Subcutaneous abdominal adipose tissue (tissue), 5 donors: ENCODE measurements at regions not wholly inside any gene's neighbourhood (a gene's known extent, or its start where the extent isn't known, plus 50 kb on each side); places are given as distances from the start of the nearest gene placed in this dataset.

Source experiments
- H3K27ac ChIP-seq: one replicate; pipeline ENCODE4 v1.7.0; 2013; ENCODE audit warnings: low read depth, mild to moderate bottlenecking, inconsistent platforms, low read length, moderate library complexity
- H3K27me3 ChIP-seq, 5 donors: one replicate each; pipeline ENCODE4 v1.7.0; 2013; ENCODE audit warnings: low read length in 5 of 5, inconsistent platforms in 1 of 5; ENCODE audit not compliant: control insufficient read depth in 5 of 5, insufficient read depth in 4 of 5
- H3K36me3 ChIP-seq, 5 donors: one replicate each; pipeline ENCODE4 v1.7.0; 2013; ENCODE audit warnings: low read length in 5 of 5; ENCODE audit not compliant: control insufficient read depth in 5 of 5, insufficient read depth in 5 of 5
- H3K4me1 ChIP-seq, 5 donors: one replicate each; pipeline ENCODE4 v1.7.0; 2013; ENCODE audit warnings: low read length in 5 of 5, mild to moderate bottlenecking in 3 of 5, moderate library complexity in 1 of 5; ENCODE audit not compliant: control insufficient read depth in 5 of 5, insufficient read depth in 5 of 5
- H3K4me3 ChIP-seq, 5 donors: one replicate each; pipeline ENCODE4 v1.7.0; 2013; ENCODE audit warnings: low read length in 5 of 5, low read depth in 1 of 5
- H3K9ac ChIP-seq, 5 donors: one replicate each; pipeline ENCODE4 v1.7.0; 2013; ENCODE audit warnings: low read length in 5 of 5, mild to moderate bottlenecking in 4 of 5, moderate library complexity in 3 of 5
- H3K9me3 ChIP-seq, 5 donors: one replicate each; pipeline ENCODE4 v1.7.0; 2013; ENCODE audit warnings: low read length in 5 of 5; ENCODE audit not compliant: control insufficient read depth in 5 of 5
- donor health status: healthy.
- donor health status: healthy.
- donor health status: healthy.
- donor health status: healthy.
- donor health status: healthy.

DNA sequence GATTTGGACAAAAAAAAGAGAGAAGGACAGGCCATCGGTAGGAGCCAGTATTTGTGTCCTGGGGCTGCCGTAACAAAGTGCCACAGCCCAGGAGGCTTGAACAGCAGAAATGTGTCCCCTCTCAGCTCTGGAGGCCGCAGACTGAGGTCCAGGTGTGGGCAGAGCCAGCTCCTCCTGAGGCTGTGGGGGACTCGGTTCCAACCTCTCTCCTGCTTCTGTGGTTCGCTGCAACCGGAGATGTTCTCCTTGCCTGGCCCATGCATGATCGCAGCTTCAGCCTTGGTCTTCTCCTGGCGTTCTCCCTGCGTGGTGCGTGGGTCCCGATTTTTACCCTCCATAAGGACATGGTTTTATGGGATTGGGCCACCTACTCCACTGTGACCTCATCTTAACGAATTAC, 85.9 kb upstream of the SOX1 start:
- peaks cover 0 to 24% (median 18%) of the 10 kb centered on the region in 5 donors for H3K27me3 ChIP-seq
- H3K4me3 ChIP-seq = no peak overlapping the region
- H3K9me3 ChIP-seq = no peaks in the 10 kb centered on the region
- no peak overlapping the region for H3K27ac ChIP-seq
- no peaks in the 10 kb centered on the region for H3K4me1 ChIP-seq
- H3K36me3 ChIP-seq = no peaks in the 10 kb centered on the region
- H3K9ac ChIP-seq = no peak overlapping the region

DNA sequence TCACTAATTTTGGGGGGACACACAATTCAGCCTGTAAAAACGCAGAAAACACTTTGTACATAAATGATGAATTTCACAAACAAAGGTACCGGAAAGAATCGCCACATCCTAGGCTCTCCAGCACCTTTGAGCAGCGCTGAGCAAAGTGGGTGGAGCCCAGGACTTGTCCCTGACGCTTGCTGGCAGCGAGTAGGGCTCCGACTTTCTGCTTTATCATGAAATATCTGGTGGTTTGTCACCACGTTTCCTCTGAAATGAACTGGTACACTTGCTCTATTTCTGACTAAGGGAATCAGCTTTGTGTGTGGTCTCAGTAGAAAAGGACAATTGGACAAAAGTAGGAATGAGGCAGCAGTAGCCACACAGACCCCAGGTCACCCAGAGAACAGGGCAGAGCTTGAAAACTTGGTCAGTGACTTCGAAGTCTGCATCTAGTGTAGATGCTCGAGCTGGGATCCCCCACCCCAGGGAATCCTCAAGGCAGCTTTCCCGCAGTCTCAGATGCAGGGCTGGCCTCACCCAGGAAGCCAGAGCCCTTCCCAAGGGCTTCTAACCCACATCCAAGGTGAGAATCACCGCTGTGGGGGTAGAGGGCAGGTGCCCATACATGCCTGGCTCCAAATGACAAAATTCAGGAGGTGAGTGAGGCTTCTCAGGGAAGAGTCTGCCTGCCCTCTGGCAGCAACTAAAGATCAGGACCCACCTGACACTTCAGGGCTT, 85.3 kb upstream of the SOX1 start:
- Histone ChIP-seq H3K4me3 (no peak overlapping the region), H3K9ac (no peak overlapping the region), H3K4me1 (no peaks in the 10 kb centered on the region), H3K27ac (no peak overlapping the region), H3K36me3 (no peaks in the 10 kb centered on the region), H3K27me3 (peaks cover 0 to 24% (median 18%) of the 10 kb centered on the region in 5 donors), H3K9me3 (no peaks in the 10 kb centered on the region)

DNA sequence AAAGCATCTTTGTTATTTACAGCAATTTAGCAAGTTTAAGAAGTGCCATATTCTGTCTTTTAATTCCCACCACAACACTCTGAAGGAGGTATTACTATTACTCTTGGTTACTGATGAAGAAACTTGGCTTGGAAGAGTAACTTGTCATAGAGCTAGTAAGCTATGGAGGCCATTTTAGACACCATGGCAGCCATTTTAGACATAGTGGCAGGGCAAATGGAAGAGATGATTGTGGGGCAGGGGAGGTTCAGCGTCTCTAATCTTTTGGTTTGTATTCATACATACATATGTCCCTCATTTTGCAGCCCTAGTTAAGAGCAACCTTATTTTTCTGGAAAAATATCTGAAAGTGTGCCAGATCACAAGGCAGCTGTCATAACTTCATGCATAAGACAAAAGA, 82.6 kb upstream of the SOX1 start:
- no peak overlapping the region for H3K27ac ChIP-seq
- no peak overlapping the region for H3K9ac ChIP-seq
- H3K9me3 ChIP-seq = peaks cover 0 to 6% (median 3%) of the 10 kb centered on the region in 5 donors
- no peaks in the 10 kb centered on the region for H3K36me3 ChIP-seq
- no peak overlapping the region for H3K4me3 ChIP-seq
- peaks cover 0 to 21% (median 13%) of the 10 kb centered on the region in 5 donors for H3K27me3 ChIP-seq
- no peaks in the 10 kb centered on the region for H3K4me1 ChIP-seq

DNA sequence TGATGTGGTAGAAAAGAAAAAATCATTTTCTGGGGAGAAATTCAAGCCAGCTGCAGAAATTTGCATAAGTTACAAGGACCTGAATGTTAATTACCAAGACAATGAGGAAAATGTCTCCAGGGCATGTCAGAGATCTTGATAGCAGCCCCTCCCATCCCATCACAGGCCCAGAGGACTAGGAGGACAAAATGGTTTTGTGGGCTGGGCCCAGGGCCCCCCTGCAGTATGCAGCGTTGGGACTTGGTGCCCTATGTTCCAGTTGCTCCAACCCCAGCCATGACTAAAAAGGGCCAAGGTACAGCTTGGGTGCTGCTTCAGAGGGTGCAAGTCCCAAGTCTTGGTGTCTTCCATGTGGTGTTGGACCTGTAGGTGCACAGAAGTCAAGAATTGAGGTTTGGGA, 76.6 kb upstream of the SOX1 start:
- Histone ChIP-seq H3K9me3 (peaks cover 0 to 17% (median 11%) of the 10 kb centered on the region in 5 donors), H3K27ac (no peak overlapping the region), H3K36me3 (no peaks in the 10 kb centered on the region), H3K27me3 (peaks cover 0 to 8% (median 5%) of the 10 kb centered on the region in 5 donors), H3K4me3 (no peak overlapping the region), H3K4me1 (no peaks in the 10 kb centered on the region), H3K9ac (no peak overlapping the region)

DNA sequence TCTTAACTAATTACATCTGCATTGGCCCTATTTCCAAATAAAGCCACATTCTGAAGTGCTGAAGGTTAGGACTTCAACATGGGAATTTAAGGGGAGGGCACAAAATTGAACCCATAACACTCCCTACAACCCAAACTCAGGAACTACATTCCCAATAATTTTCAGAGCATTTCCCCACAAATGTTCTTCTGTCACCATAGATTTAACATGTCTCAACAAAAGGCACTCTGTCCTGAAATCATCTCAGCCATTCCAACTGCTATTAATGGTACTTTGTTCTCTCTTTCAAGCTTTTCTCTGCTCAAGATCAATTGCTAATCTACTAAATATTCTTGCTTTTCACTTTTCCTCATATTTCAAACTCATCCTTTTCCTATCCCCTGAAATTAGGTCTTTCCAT, 74.0 kb upstream of the SOX1 start:
- Histone ChIP-seq H3K9me3 (peaks cover 0 to 17% (median 11%) of the 10 kb centered on the region in 5 donors), H3K9ac (no peak overlapping the region), H3K27me3 (peaks cover 0 to 8% (median 6%) of the 10 kb centered on the region in 5 donors), H3K27ac (no peak overlapping the region), H3K4me3 (no peak overlapping the region), H3K36me3 (no peaks in the 10 kb centered on the region), H3K4me1 (no peaks in the 10 kb centered on the region)

DNA sequence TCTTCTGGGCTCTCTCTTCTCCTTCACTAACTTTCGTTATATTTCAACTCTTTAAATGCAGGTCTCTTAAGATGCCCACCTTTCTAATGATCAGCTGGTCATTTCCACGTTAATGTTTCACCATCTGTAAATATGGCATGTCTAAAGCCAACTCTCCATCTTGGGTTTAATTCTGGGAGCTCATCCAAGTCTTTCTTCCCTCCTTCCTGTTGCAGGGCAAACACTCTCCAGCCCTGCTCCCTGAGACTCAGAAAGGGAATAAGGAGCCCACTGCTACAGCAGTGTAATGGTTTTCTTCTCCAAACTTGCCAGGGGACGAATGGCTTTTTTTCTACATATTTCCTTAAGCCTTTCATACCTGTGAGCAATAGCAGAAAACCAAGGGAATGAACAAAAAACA, 73.3 kb upstream of the SOX1 start:
- H3K4me1 ChIP-seq = no peaks in the 10 kb centered on the region

DNA sequence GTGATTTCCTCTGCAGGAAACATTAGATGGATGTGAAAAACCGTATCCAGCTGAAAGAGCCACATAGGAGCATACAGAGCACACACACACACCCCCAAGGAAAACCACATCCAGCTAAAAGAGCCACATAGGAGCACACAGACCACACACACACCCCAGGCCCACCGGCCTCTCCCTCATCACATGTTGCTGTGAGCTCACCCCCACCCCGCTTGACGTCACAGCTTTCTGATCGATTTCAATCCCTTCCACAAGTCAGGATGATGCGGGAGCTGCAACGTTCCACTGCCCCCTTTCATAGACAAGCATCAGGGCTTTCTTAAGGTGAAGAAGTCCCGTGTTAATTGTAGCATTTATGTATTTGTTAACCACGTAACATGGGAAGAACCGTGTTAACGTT, 72.4 kb upstream of the SOX1 start:
- H3K4me1 ChIP-seq = no peaks in the 10 kb centered on the region
- H3K27ac ChIP-seq = no peak overlapping the region
- no peak overlapping the region for H3K9ac ChIP-seq
- H3K4me3 ChIP-seq = no peak overlapping the region
- H3K36me3 ChIP-seq = no peaks in the 10 kb centered on the region
- peaks cover 4 to 11% (median 6%) of the 10 kb centered on the region in 5 donors for H3K27me3 ChIP-seq
- peaks cover 0 to 11% (median 8%) of the 10 kb centered on the region in 5 donors for H3K9me3 ChIP-seq

More for the DNA sequence above, 73.3 kb upstream of the SOX1 start:
- no peaks in the 10 kb centered on the region for H3K36me3 ChIP-seq
- no peak overlapping the region for H3K27ac ChIP-seq
- peaks cover 4 to 9% (median 6%) of the 10 kb centered on the region in 5 donors for H3K27me3 ChIP-seq
- no peak overlapping the region for H3K9ac ChIP-seq
- no peak overlapping the region for H3K4me3 ChIP-seq
- peaks cover 0 to 15% (median 11%) of the 10 kb centered on the region in 5 donors for H3K9me3 ChIP-seq

DNA sequence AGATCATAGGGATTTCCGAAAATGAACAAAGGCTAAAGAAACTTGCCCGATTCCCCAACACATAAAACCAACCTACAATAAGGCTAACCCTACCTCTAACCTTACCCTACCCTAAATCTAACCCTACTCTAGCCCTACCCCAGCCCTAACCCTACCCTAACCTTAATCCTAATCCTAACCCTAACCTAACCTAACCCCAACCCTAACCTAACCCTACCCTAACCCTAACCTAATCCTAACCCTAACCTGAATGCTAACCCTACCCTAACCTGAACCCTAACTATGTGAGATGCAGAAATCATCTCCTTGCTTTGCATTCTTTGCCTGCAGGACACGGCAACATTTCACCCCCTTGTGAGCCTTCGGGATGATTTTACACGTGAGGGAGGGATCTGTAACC, 67.6 kb upstream of the SOX1 start:
- no peaks in the 10 kb centered on the region for H3K9me3 ChIP-seq
- H3K27me3 ChIP-seq = peaks cover under 1 to 13% (median 6%) of the 10 kb centered on the region in 5 donors
- no peak overlapping the region for H3K27ac ChIP-seq
- no peaks in the 10 kb centered on the region for H3K36me3 ChIP-seq
- no peak overlapping the region for H3K9ac ChIP-seq
- no peaks in the 10 kb centered on the region for H3K4me1 ChIP-seq
- no peak overlapping the region for H3K4me3 ChIP-seq

DNA sequence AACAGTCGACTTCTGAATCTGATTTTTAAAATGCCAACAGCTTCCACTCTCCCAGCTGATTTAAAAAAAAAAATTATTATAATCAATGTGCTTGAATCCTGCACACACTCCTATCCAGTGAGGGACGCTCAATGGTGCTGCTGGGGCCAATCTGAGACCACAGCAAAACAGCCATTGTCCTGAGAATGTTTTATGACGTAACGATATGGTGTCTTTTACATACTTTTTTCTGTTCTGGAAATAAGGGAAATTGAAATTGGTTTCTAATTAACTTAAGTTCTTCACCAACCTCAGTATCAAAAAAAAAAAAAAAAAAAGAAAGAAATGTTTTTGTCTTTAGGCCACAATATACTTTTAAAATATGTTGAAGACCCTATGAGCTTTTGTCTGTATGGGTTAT, 66.1 kb upstream of the SOX1 start:
- H3K4me1 ChIP-seq = no peaks in the 10 kb centered on the region
- H3K9me3 ChIP-seq = peaks cover 0 to 6% (median 0%) of the 10 kb centered on the region in 5 donors
- no peaks in the 10 kb centered on the region for H3K36me3 ChIP-seq
- no peak overlapping the region for H3K4me3 ChIP-seq
- H3K27ac ChIP-seq = no peak overlapping the region
- peaks cover 0 to 10% (median 4%) of the 10 kb centered on the region in 5 donors for H3K27me3 ChIP-seq
- no peak overlapping the region for H3K9ac ChIP-seq

DNA sequence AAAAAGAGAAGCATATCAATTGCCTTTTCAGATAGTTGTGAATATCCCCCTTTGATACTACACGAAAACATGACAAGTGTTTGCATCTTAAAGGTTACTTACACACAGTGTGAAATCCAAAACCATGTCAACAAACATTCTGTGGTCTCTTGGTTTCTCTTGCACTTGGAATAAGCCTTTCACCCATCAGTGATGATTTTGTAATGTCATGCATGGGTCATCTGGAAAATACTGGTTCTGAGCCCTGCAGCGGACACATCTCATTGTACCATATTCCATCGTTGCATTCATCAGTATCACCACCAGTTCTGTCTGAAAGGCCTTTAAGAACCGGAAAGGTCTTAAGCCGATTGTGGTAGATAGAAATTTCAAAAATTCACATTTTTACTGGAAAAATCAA, 65.4 kb upstream of the SOX1 start:
- H3K9ac ChIP-seq = no peak overlapping the region
- no peaks in the 10 kb centered on the region for H3K4me1 ChIP-seq
- H3K27me3 ChIP-seq = peaks cover 0 to 10% (median 4%) of the 10 kb centered on the region in 5 donors
- peaks cover 0 to 13% (median 6%) of the 10 kb centered on the region in 5 donors for H3K9me3 ChIP-seq
- H3K27ac ChIP-seq = no peak overlapping the region
- no peak overlapping the region for H3K4me3 ChIP-seq
- no peaks in the 10 kb centered on the region for H3K36me3 ChIP-seq
